HG03025 (cell line): ENCODE measurements at regions not wholly inside any gene's neighbourhood (a gene's known extent, or its start where the extent isn't known, plus 50 kb on each side); places are given as distances from the start of the nearest gene placed in this dataset.
A peak's percentile ranks its signal among the peaks of the same experiment; 100 is the strongest.

ENCODE experiments used
- ATAC-seq: cut with Tn5 transposase; IDR thresholded peaks from one replicate; pipeline ENCODE4 v1.9.1; 2021; ENCODE audit warnings: mild to moderate bottlenecking, moderate library complexity; ENCODE audit not compliant: unreplicated experiment, low FRiP score

DNA sequence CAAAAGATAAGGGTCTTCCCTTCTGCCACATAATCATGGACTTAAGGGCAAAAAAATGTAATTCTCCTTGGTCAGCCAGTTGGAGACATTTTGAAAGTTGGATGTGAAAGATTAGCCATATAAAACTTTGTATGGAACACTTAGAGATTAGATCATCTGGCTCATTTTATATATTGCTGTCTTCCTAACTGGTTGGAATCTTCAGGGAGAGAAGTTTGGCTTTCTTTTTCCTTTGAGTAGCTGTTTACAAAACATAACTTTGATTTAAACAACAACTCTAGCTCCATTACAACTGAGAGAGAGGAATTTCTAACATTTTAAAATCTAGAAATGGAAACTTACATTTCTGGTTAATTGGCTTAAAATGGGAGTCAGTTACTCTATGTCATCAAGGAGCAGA is 132.7 kb downstream of the RDH14 start:
- ATAC-seq, result no peak

DNA sequence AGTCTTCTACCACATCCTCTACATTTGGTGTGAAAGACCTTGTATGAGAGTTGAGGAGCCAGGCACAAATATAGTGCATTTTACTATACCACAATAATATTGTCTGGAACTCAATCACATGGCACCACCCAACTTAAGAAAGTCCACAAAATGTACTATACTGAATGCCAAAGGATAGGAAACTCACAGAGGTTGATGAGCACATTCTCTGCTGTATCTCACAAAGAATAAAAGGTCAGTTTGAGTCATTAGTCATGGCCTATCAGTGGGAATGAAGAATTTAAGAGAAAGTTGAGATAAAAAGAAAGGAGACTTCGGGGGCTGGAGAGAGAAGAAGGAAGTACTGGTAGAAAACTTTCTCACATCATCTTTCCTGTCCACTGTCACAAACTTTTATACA is 134.3 kb downstream of the RDH14 start:
- ATAC-seq, result no peak

DNA sequence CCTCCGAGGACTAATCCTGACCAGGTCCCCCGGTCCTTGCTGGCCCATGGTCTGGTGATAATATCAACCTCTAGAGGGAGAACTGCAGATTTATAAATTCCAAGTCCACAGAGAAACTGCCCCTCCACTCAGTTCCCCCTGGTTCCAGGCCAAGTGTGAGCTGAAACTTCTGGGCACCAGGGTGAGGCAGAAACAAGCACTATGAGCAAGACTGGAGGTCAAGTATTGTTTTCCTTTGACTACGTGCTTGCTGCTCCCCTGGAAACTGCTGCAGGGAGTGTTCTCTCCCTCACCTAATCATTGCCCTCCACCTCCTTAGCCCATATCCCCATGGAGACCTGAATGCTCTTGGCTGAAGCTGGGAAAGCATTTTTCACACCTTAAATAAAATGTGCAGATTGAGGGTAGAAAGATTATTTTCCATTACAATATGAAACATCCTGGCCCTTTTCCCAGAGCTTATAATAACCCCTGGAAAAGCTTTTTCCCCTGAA is 135.2 kb downstream of the RDH14 start:
- no peak for ATAC-seq

DNA sequence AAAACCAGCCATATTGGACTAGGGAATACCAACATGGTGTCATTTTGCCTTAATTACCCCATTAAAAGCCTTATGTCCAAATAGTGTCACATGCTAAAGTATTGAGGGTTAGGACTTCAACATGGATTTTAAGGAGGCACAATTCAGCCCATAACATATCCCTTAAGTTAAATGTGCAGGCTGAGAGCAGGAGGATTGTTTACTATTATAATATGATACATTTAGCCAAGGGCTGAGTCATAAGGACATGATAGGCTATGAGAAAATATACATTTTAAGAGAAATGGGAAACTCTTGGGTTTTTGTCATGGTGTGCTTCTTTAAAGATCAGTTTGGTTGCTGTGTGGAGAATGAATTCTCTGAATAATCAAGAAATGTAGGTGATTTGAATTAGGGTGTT is 136.8 kb downstream of the RDH14 start:
- no peak for ATAC-seq

DNA sequence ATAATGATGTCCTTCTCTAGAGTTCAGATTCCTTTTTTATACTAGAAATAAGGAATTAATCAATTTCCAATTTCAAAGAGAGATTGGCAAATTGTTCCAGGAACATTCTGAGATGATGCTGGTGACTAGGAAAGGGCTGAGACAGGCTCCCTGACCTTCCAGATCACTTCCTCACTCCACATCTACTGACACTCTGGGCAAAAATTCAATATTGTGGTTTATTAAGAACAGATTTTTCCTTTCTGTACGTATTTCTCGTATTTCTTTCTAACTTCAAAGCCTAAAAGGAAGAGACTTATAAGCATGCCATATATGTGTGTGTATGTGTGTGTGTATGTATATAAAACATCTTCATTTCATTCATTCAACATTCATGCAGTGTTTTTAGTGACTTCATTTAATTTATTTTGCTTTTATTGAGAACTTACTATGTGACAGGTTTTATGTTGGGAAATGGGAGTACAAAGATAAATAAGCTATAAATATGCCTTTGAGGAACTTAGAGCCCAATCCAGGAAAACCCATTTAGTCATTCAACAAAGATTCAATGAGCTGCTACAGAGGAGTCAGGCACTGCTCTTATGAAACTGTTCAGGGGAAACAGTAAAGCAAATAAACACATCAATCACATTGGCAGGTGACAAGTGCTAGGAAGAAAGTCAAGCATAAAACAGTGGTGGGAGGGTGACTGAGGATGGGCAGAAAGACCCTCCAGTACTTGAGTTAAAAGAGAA is 137.9 kb downstream of the RDH14 start:
- ATAC-seq, result no peak

DNA sequence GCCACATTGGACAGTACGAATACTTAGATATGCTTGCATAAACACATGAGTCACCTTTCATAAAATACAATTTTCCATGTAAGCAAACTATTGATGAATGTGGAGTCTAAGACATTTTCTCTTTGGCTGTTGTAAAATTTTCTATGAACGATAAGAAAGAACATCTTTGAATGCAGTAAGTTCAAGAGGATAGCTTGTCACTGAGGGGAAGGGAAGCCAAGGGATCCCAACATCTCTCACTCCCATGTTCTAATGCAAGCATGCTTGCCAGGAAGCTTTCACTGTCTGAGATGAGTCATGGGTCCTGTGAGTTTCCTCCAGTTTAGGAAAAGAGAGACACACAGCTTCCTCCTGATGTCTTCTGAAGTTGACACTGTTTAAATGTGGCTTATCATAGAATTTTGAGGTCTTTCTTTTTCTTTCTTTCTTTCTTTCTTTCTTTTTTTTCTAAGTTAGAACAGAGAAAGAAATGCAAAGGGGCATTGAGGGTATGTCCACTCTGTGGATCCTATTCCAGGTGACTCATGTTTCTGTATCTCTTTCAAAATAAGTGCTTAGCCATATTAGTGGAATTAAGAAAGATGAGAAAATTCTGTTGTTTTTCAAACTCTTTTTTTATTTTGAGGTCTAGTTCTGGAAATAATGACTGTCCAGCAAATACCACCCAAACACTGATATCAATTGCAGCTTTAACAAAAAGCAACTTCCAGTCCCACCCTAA is 146.6 kb downstream of the RDH14 start:
- ATAC-seq, result no peak

DNA sequence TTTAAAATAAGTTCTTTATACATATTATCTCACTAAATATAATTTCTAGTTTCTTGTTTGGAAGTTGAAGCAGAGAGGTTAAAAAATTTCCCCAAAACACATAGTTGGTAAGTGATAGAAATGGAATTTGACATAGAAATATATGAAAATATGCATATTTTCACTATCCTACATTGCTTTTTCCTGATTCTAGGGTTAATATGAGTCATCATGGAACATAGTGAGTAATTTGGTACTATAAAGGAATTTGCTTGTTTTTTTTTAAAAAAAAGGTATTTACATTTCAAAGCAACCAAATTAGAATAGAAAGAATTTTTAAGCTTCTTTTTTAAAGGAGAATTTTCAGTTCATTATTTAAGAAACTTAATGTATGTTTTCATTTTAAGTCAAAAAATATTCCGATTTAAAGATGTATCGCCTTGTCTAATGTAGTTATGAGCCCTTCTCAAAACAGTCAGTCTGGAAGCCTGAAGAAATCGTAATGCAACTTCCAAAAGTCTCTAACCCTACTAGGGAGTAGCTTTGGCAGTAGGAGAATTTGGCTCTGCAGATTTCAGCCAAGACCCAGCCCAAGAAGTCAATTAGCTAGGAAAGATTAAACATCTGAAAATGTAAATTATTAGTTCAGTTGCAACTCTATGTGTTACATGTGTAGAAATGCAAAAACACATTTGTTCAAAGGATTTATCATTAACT is 147.3 kb downstream of the RDH14 start:
- no peak for ATAC-seq

DNA sequence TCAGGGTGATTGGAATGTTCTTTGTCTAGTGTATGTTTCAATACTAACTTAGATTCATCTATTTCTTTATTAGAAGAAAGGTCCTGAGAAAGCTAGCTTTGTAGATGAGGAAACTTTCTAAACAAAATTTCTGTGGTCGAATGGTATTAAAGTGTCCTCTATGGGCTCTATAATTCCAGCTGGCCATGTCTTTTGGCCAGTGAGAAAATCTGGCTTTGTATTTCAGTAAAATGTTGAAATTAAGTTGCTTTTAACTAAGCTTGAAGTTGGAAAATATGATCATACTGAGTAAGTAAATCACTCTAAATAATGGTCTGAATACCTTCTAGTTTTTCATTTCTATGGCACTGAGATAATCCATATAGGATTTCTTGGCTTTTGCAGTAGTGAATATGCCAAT is 148.8 kb downstream of the RDH14 start:
- ATAC-seq, result no peak

DNA sequence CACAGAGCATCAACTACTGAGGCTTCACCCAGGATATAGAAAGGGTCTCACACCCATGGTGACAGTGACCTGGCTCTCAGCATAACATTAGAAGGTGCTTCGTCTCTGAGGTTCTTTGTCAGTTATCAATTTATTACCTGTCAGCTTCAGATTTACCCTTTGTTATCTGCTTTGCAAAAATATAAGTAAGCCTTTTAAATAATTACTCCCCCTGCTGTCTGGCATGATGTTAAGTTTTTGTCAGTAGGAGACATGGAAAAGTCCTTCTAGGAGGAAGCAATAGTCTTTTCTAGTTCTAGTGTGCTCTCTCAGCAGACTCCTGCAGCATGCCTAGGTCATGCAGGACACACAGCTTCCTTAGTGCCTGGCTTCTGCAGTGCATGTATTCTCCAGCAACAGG is 149.9 kb downstream of the RDH14 start:
- ATAC-seq, result no peak

DNA sequence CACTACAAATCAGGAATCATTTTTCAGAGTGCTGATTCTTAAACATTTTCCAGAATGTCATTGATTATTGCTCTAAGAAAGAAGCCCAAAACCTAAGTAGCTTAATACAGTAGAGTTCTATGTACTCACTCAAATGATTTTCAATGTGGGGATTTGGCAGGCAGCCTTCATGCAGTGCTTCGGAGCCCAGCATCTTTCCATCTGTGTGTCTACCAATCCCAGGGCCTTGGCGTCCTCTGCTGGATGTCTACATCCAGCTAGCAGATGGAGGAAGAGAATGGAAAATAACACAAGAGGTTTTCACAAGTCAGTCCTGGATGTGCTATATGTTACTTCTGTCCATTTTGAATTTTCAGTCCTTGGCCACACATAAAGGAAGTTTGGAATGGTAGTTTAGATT is 151.8 kb downstream of the RDH14 start:
- no peak for ATAC-seq

DNA sequence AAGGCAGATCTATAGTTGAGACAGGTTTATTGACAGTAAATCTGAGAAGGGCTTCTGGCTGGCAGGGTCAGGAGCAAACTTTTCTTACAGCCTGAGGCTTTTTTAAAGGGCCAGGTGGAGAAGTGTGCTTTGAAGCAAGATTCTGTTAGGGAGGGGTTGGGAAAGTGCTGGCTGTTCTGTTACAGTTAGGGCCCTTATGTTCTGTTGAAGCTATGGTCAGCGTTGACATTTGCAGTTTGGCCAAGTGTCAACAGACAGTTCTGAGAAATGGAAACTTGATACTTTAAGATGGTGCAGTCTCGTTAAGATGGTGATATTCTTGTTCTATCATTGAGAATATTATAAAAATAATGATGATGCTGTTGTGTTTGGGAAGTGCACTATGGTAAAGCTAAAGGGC is 154.2 kb downstream of the RDH14 start:
- ATAC-seq, result no peak

DNA sequence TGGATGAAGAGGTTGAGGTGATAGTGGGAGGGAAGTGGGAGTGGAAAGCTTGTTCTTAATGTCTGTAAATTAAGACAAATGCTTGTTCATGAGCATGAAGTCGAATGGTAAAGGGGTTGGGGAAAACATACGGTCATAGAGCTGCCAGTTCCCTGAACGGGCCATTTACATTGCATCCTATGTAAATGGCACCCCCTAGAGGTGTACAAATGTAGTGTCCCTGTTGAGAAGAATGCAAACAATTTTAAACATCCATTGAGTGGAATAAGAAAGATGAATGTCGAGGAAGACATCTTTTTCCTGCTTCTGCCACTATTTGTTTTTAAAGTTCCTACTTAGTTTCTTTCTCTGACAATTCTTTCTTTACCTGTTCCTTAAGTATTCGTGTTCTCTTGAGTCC is 155.7 kb downstream of the RDH14 start:
- no peak for ATAC-seq

DNA sequence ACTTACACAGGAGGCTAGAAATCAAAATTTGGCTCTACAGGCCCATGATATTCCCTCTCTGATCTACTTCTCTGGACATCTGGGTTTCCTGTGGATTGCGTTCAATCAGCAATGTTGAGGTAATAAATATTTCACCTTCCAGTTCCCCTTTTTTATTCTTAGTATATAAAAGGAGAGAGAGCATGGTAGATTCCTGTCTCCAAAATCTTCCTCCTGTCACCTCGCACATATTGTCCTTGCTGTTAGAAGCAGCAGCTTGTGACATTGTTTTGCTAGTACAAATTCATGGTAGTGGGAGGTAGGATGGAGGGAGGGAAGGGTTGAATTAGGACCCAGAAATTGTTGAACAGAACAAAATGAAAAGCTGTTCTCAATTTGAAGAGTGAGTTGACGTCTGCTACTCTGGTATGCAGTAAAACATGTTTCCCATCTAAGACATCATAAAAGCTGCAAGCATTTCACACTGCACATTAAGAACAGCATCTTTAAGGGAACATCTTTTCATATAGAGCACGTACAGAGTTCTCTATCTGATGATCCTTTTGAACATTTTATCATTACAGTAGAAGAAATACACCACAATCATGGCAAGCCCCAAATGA is 156.4 kb downstream of the RDH14 start:
- ATAC-seq, result no peak

DNA sequence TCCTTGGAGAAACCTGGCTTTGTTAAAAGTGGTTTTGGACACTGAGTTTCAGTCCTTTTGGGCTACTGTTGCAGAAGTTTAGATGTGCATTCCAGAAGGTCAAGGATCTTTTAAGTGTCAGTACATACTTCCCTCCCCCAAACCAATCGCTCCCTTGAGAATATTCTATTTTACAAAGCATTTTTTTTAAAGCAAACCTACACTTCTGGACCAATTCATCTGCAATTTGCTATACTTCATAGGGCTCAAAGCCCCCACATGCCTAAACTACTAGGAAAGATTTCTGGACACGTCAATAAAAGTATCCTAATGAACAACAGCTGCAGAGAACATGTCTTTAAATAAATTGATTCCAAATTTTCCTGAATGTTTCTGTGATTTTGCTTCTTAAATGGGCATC is 157.6 kb downstream of the RDH14 start:
- no peak for ATAC-seq

DNA sequence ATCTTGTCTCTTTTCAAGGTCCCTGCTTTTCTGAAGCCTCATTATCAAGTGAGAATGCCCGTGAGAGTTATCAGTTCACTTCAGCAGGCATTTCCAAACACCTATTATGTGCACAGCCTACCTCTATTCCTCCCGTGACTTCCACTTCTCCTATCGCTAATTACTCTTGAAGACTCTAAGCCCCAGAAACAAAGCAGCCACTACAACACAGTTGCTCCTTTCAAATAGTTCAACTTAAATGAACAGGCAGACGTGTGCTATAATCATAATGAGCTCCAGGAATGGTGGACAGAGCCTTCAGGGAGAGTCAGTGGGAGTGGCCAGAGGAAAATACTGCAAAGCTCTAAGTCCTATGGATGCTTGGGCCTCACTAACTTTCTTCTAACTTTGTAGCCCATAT is 159.0 kb downstream of the RDH14 start:
- ATAC-seq, result no peak

DNA sequence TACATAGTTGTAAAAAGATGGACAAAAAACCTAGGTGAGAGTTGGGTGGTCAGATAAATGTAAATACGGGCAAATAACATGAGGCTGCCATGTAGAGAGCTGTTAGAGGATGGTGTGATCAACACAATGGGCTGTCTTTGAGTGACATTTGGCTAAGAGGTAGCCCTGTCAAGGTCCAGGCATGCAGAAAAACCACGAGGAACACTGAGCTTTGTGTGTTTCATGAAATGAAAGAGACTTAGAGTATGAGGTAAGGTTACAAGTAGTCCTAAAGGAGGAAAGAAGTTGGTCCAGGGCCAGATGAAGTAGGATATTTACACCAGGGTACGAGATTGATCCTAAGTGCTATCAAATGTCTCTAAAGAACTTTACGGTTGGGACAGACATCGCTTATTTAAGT is 160.9 kb downstream of the RDH14 start:
- ATAC-seq, result no peak

DNA sequence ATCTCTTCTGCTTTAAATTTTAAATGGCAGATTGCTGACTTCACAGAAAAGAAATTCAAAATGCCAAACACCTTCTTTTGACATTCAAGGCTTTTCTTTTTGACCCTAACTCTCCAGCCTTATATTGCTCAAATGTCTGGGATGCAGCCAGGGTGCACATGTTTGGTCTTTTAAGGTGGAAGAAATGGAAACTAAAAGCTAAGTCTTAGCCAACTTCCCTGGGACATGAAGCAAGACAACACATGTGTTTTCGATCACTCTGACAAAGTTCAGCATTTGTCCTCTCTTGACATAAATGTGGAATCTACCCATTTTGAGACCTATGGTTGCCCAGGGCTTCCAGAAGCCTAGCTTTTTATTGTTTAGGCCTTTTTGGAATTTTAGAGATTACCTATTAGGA is 161.6 kb downstream of the RDH14 start:
- no peak for ATAC-seq

DNA sequence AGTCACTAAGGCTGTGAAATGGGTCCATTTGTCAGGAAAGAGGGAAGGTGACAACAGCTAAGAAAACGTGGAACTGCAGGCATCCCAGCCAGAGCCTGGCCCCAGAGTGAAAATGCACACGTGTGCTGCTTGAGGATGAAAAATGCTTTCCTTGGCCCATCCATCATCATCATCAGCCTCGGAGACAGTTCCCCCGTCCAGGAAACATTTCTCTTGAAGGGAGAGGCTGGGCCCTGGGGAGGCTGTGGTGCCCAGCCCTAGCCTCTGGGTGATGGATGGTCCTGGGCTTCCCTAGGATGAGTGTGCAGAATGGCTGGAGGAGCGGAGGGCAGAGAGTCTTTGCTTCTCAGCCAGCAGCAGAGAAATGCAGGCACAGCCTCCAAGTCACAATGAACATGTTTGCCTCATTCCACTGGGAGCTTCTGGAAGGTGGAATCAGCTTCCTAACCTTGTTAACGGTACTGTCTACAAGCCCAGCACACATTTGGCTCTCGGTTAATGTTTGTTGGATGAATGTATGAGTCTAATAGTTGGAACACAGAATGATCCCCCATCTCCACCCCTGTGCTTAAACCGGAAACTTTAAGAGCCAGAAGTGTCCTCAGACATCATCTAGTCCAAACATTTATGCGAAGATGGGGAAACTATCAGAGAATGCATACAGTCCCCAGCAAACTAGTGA is 164.0 kb downstream of the RDH14 start:
- no peak for ATAC-seq

DNA sequence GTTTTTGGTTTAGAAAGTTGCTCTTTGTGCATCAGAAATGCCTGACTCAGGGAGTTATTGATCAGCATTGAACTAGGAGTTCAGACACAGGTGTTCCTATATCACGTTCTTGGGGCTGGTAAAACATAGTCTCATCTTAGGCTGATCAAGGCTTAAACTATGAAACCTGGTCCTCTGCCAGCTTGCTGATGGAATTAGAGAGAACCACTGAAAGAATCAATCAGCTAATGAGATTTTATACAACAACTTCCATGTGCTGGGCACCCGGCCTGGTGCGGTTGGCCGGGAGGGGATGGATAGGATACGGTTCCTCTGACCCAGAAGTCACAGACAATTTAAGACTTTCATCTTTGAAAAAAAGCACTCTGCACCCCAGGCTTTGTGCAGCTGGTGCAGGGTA is 164.9 kb downstream of the RDH14 start:
- no peak for ATAC-seq

DNA sequence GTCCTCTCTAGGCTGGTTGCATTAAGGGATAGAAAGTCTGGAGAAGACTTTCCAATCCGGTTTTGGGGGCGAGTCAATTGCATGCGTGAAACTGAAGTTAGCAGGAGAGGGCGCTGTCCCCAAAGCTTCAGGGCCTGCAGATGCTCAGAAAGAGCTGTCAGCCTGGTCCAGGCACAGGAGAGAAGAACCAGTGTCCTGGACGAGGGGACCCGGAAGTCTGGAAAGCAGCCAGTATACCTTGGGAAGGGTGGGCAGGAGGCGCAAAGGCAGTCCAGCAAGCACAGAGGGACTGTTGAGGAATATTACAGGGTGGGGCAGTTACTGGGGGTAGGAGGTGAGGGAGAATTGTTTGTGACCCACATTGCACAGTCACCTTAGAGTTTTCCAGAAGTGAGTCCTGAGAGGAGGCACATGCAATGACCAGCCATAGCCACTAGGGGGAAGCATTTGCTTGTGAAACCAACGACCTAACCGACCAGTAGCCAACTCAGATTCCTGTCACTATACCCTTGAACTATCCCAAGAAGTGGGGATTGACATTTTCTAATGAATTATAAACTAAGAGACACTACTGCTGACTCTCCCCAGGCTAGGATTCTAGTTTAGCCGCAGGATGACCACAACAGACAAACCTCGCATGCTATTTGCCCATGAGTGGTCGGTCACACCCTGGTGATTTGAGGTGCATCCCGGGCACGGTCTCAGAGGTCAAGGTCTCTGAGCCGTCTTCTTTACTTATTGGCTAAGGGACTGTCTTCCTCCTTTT is 172.8 kb downstream of the RDH14 start:
- peak; percentile 92 for ATAC-seq
